Caco-2 (cell line): ENCODE measurements at regions not wholly inside any gene's neighbourhood (a gene's known extent, or its start where the extent isn't known, plus 50 kb on each side); places are given as distances from the start of the nearest gene placed in this dataset.

Experiments
- BruUV-seq: library from RNA; stranded (reverse); fragments of 400-500 nt; replicated peaks from 2 replicates; lab custom pipeline; 2021; lab: Mats Ljungman, UMichigan
- CTCF ChIA-PET: fragments of 300-600 bp; sonication (Branson Sonifier 250); formaldehyde crosslinking; loops from one replicate; lab custom pipeline; 2022; ENCODE audit warnings: antibody characterized with exemption; lab: Charles Lee
- POLR2A ChIA-PET: fragments of 300-600 bp; sonication (Branson Sonifier 250); formaldehyde crosslinking; loops from one replicate; lab custom pipeline; 2022; ENCODE audit warnings: antibody characterized with exemption; lab: Charles Lee
- DNase-seq, 2 experiments: peaks; one replicate each; pipeline versions ENCODE4 v3.0.0 to v3.0.0-alpha.2; 2020 to 2022
- H3K27me3 ChIP-seq: replicated peaks from 2 replicates; pipeline ENCODE4 v1.6.0; 2011; ENCODE audit warnings: low read length; ENCODE audit not compliant: control insufficient read depth, insufficient read depth
- H3K36me3 ChIP-seq: 2 replicates; pipeline ENCODE4 v1.5.1; 2011; ENCODE audit warnings: low read length; ENCODE audit not compliant: control insufficient read depth, insufficient read depth
- H3K4me1 ChIP-seq: fragments of 250-450 bp; sonication (Bioruptor Pico); 2 replicates; pipeline ENCODE4 v1.5.1; 2020; ENCODE audit warnings: mild to moderate bottlenecking
- H3K4me3 ChIP-seq: 2 replicates; pipeline ENCODE4 v1.5.1; 2011; ENCODE audit warnings: low read depth, mild to moderate bottlenecking, control low read depth, low read length
- H3K9me3 ChIP-seq: fragments of 250-450 bp; sonication (Bioruptor Pico); 2 replicates; pipeline ENCODE4 v1.5.1; 2020; ENCODE audit warnings: mild to moderate bottlenecking, moderate library complexity
- H3K27ac Mint-ChIP-seq: one replicate; pipeline ENCODE4 v1.8.0; 2022; ENCODE audit warnings: mixed read lengths; ENCODE audit not compliant: unreplicated experiment
- H3K27me3 Mint-ChIP-seq: one replicate; pipeline ENCODE4 v1.8.0; 2022; ENCODE audit warnings: mixed read lengths; ENCODE audit not compliant: insufficient read depth, unreplicated experiment
- H3K36me3 Mint-ChIP-seq: one replicate; pipeline ENCODE4 v1.8.0; 2022; ENCODE audit warnings: mild to moderate bottlenecking, mixed read lengths; ENCODE audit not compliant: insufficient read depth, unreplicated experiment
- H3K4me1 Mint-ChIP-seq: one replicate; pipeline ENCODE4 v1.8.0; 2022; ENCODE audit warnings: low read depth, mixed read lengths; ENCODE audit not compliant: unreplicated experiment
- H3K4me3 Mint-ChIP-seq: one replicate; pipeline ENCODE4 v1.8.0; 2022; ENCODE audit warnings: mild to moderate bottlenecking, moderate library complexity, mixed read lengths; ENCODE audit not compliant: unreplicated experiment
- H3K9me3 Mint-ChIP-seq: one replicate; pipeline ENCODE4 v1.8.0; 2022; ENCODE audit warnings: mixed read lengths; ENCODE audit not compliant: unreplicated experiment
- CTCF ChIP-seq, 2 experiments: fragments of 200-600 bp in 1 of 2; IDR thresholded peaks; 1 replicate in 1 of 2; 2 replicates in 1 of 2; pipeline versions ENCODE4 v1.5.1 to v1.8.0; 2011 to 2022; ENCODE audit warnings: antibody characterized with exemption in 1 of 2, control low read depth in 1 of 2, inconsistent platforms in 1 of 2, low read depth in 1 of 2, low read length in 1 of 2, mild to moderate bottlenecking in 1 of 2, moderate library complexity in 1 of 2; ENCODE audit not compliant: insufficient read depth in 1 of 2, severe bottlenecking in 1 of 2, unreplicated experiment in 1 of 2
- intact Hi-C: fragments of 100-400 bp; cut with micrococcal nuclease; formaldehyde crosslinking; loops from one replicate; pipeline ENCODE4 v1.10.0; 2022; ENCODE audit not compliant: unreplicated experiment

GRCh38 chr13:38630780-38631179, 56.1 kb upstream of the FREM2 start:
- Mint-ChIP-seq H3K27me3 (no peaks in the 10 kb centered on the region), H3K36me3 (no peaks in the 10 kb centered on the region), H3K27ac (no peak overlapping the region), H3K4me1 (peaks cover 23% of the 10 kb centered on the region), H3K9me3 (no peaks in the 10 kb centered on the region), H3K4me3 (no peak overlapping the region)
- TF ChIP-seq CTCF (IDR thresholded peaks at IDR 0.05; ENCODE audit: insufficient read depth in 1 of 2, low read depth in 1 of 2, low read length in 1 of 2, severe bottlenecking in 1 of 2, unreplicated experiment in 1 of 2): no peak
- Histone ChIP-seq H3K4me1 (peaks cover 11% of the 10 kb centered on the region), H3K4me3 (no peak overlapping the region), H3K27me3 (no peaks in the 10 kb centered on the region), H3K36me3 (no peaks in the 10 kb centered on the region), H3K9me3 (no peaks in the 10 kb centered on the region)
- POLR2A ChIA-PET: no interaction called here
- no TSS peak for BruUV-seq
- CTCF ChIA-PET: no interaction called here
- no peak for DNase-seq
- intact Hi-C loops: no loop called here

GRCh38 chr13:38635030-38635429, 51.8 kb upstream of the FREM2 start:
- DNase-seq: peak in 1 of 2 experiments; percentile 32
- Mint-ChIP-seq H3K4me3 (no peak overlapping the region), H3K4me1 (peaks cover 43% of the 10 kb centered on the region), H3K36me3 (peaks cover 4% of the 10 kb centered on the region), H3K27me3 (no peaks in the 10 kb centered on the region), H3K9me3 (no peaks in the 10 kb centered on the region), H3K27ac (no peak overlapping the region)
- no peaks in the 10 kb centered on the region for H3K9me3 ChIP-seq
- peak; percentile 16 to 46 for TF ChIP-seq CTCF (IDR thresholded peaks at IDR 0.05; ENCODE audit: insufficient read depth in 1 of 2, low read depth in 1 of 2, low read length in 1 of 2, severe bottlenecking in 1 of 2, unreplicated experiment in 1 of 2)
- no peaks in the 10 kb centered on the region for H3K27me3 ChIP-seq
- BruUV-seq: no TSS peak
- POLR2A ChIA-PET: no interaction called here
- no peak overlapping the region for H3K4me3 ChIP-seq
- CTCF ChIA-PET: interaction anchor here (0.7 to 1.1 kb wide), 3 partner anchors 51 to 129 kb away, joined by 3 to 6 read pairs (median 3); no protein-coding TSS in a partner anchor
- peaks cover 50% of the 10 kb centered on the region for H3K4me1 ChIP-seq
- intact Hi-C loops: loop anchor here (1.0 to 5.0 kb wide), 3 partner anchors 33 to 237 kb away; no protein-coding TSS in a partner anchor
- no peaks in the 10 kb centered on the region for H3K36me3 ChIP-seq

- Histone ChIP-seq H3K9me3 (no peaks in the 10 kb centered on the region), H3K4me1 (peaks cover 54% of the 10 kb centered on the region), H3K27me3 (no peaks in the 10 kb centered on the region), H3K4me3 (no peak overlapping the region), H3K36me3 (no peaks in the 10 kb centered on the region)
- Mint-ChIP-seq H3K4me1 (peaks cover 47% of the 10 kb centered on the region), H3K9me3 (no peaks in the 10 kb centered on the region), H3K27ac (no peak overlapping the region), H3K36me3 (peaks cover 4% of the 10 kb centered on the region), H3K4me3 (no peak overlapping the region), H3K27me3 (no peaks in the 10 kb centered on the region)
- intact Hi-C loops: loop anchor here (1.0 to 5.0 kb wide), 5 partner anchors 34 to 241 kb away; no protein-coding TSS in a partner anchor
- no TSS peak for BruUV-seq
- POLR2A ChIA-PET: no interaction called here
- no peak for DNase-seq
- no peak for TF ChIP-seq CTCF (IDR thresholded peaks at IDR 0.05; ENCODE audit: insufficient read depth in 1 of 2, low read depth in 1 of 2, low read length in 1 of 2, severe bottlenecking in 1 of 2, unreplicated experiment in 1 of 2)
- CTCF ChIA-PET: interaction anchor here (0.7 kb wide), 1 partner anchor 54 kb away, joined by 3 read pairs; no protein-coding TSS in a partner anchor
Observed at GRCh38 chr13:38636073-38636472, 50.8 kb upstream of the FREM2 start.
